SK-N-SH (cell line): ENCODE measurements at regions not wholly inside any gene's neighbourhood (a gene's known extent, or its start where the extent isn't known, plus 50 kb on each side); places are given as distances from the start of the nearest gene placed in this dataset.

Experiments used
- CTCF ChIA-PET: fragments of 300-600, 350-600 bp; formaldehyde crosslinking; extraction: SDS; loops from one replicate; lab custom pipeline; 2021; lab: Yijun Ruan, JAX
- POLR2A ChIA-PET: fragments of 350-600 bp; sonication (Branson Sonifier 250); formaldehyde crosslinking; extraction: SDS; loops from one replicate; lab custom pipeline; 2020; ENCODE audit warnings: antibody characterized with exemption, inconsistent platforms; lab: Yijun Ruan, JAX
- DNase-seq: peaks from one replicate; pipeline ENCODE4 v3.0.0; 2012
- H2AFZ ChIP-seq: fragments of 200-600 bp; sonication (generic); 2 replicates; pipeline ENCODE4 v1.8.1; 2016; ENCODE audit warnings: antibody characterized with exemption, mild to moderate bottlenecking, low read depth
- H3F3A ChIP-seq: fragments of 200-600 bp; sonication (generic); replicated peaks from 2 replicates; pipeline ENCODE3; 2016; ENCODE audit warnings: antibody characterized with exemption, mild to moderate bottlenecking; ENCODE audit not compliant: insufficient read depth
- H3K27ac ChIP-seq, 2 experiments: fragments of 200-500 bp in 1 of 2; fragments of 200-600 bp in 1 of 2; sonication (Bioruptor generic) in 1 of 2; sonication (generic), shearing (Covaris generic) in 1 of 2; 2 replicates each; pipeline versions ENCODE4 v1.5.1 to v1.6.1; 2014 to 2016; ENCODE audit warnings: low read depth in 2 of 2, inconsistent platforms in 1 of 2, low read length in 1 of 2, mild to moderate bottlenecking in 1 of 2, mixed read lengths in 1 of 2
- H3K27me3 ChIP-seq: fragments of 200-600 bp; sonication (generic), shearing (Covaris generic); 2 replicates; pipeline ENCODE4 v1.6.1; 2016; ENCODE audit warnings: mixed run types; ENCODE audit not compliant: insufficient read depth
- H3K36me3 ChIP-seq, 2 experiments: fragments of 200-500 bp in 1 of 2; fragments of 200-600 bp in 1 of 2; sonication (Bioruptor generic) in 1 of 2; sonication (generic) in 1 of 2; replicated peaks in 1 of 2; 2 replicates each; pipeline versions ENCODE3 to v1.5.1; 2014 to 2016; ENCODE audit warnings: low read length in 1 of 2, mild to moderate bottlenecking in 1 of 2; ENCODE audit not compliant: insufficient read depth in 2 of 2, control insufficient read depth in 1 of 2
- H3K4me1 ChIP-seq, 2 experiments: fragments of 200-500 bp in 1 of 2; fragments of 200-600 bp in 1 of 2; sonication (Bioruptor generic) in 1 of 2; sonication (generic), shearing (Covaris generic) in 1 of 2; 2 replicates each; pipeline versions ENCODE4 v1.5.1 to v1.6.1; 2014 to 2016; ENCODE audit warnings: low read depth in 1 of 2, low read length in 1 of 2, mixed run types in 1 of 2; ENCODE audit not compliant: insufficient read depth in 2 of 2, control insufficient read depth in 1 of 2
- H3K4me2 ChIP-seq: fragments of 200-600 bp; sonication (generic), shearing (Covaris generic); 2 replicates; pipeline ENCODE4 v1.6.1; 2017; ENCODE audit warnings: mixed run types
- H3K4me3 ChIP-seq, 2 experiments: fragments of 200-500 bp in 1 of 2; fragments of 200-600 bp in 1 of 2; sonication (Bioruptor generic) in 1 of 2; sonication (generic), shearing (Covaris generic) in 1 of 2; 2 replicates each; pipeline versions ENCODE4 v1.5.1 to v1.8.1; 2014 to 2016; ENCODE audit warnings: low read depth in 2 of 2, inconsistent platforms in 1 of 2, low read length in 1 of 2, mild to moderate bottlenecking in 1 of 2, mixed read lengths in 1 of 2, moderate library complexity in 1 of 2
- H3K79me2 ChIP-seq: fragments of 200-600 bp; sonication (generic); 2 replicates; pipeline ENCODE4 v1.8.1; 2017; ENCODE audit warnings: mild to moderate bottlenecking; ENCODE audit not compliant: insufficient read depth
- H3K9ac ChIP-seq: fragments of 200-600 bp; sonication (generic); 2 replicates; pipeline ENCODE4 v1.6.1; 2017; ENCODE audit warnings: mixed run types
- H3K9me2 ChIP-seq: fragments of 200-600 bp; sonication (generic); 2 replicates; pipeline ENCODE4 v1.6.1; 2017; ENCODE audit warnings: mixed run types
- H3K9me3 ChIP-seq: fragments of 200-600 bp; sonication (generic); 2 replicates; pipeline ENCODE4 v1.6.1; 2017; ENCODE audit warnings: mixed run types, mild to moderate bottlenecking, moderate library complexity
- H4K20me1 ChIP-seq: fragments of 200-600 bp; sonication (generic); 2 replicates; pipeline ENCODE4 v1.6.1; 2017; ENCODE audit warnings: mild to moderate bottlenecking, mixed run types; ENCODE audit not compliant: insufficient read depth
- ELF1 ChIP-seq: IDR thresholded peaks from 2 replicates; pipeline ENCODE4 v1.4.0; 2012
- EZH2phosphoT487 ChIP-seq: fragments of 200-600 bp; sonication (generic); IDR thresholded peaks from 2 replicates; pipeline ENCODE4 v1.6.1; 2017; ENCODE audit warnings: low read depth, mixed run types, mild to moderate bottlenecking, antibody characterized with exemption, moderate library complexity, borderline replicate concordance
- FOXJ3 ChIP-seq: sonication (generic); formaldehyde crosslinking; IDR thresholded peaks from 2 replicates; pipeline ENCODE4 v1.5.1; 2020; ENCODE audit warnings: mild to moderate bottlenecking, missing genetic modification reagents
- GATA2 ChIP-seq: sonication (generic); formaldehyde crosslinking; IDR thresholded peaks from 2 replicates; pipeline ENCODE4 v1.5.0; 2020; ENCODE audit warnings: mild to moderate bottlenecking, missing genetic modification reagents
- MAX ChIP-seq: IDR thresholded peaks from 2 replicates; pipeline ENCODE4 v1.4.0; 2012; ENCODE audit warnings: low read depth
- MEF2A ChIP-seq: IDR thresholded peaks from 2 replicates; pipeline ENCODE4 v1.4.0; 2012; ENCODE audit warnings: low read depth, borderline replicate concordance
- POLR2AphosphoS5 ChIP-seq: IDR thresholded peaks from 2 replicates; pipeline ENCODE4 v1.6.1; 2012; ENCODE audit warnings: low read depth, low read length
- RAD21 ChIP-seq: IDR thresholded peaks from 2 replicates; pipeline ENCODE4 v1.6.1; 2012; ENCODE audit warnings: mild to moderate bottlenecking, low read length
- TAF1 ChIP-seq: IDR thresholded peaks from 2 replicates; pipeline ENCODE4 v1.6.1; 2012; ENCODE audit warnings: low read depth, mild to moderate bottlenecking, low read length, moderate library complexity, borderline replicate concordance
- TEAD4 ChIP-seq: IDR thresholded peaks from 2 replicates; pipeline ENCODE4 v1.4.0; 2012; ENCODE audit warnings: mild to moderate bottlenecking, borderline replicate concordance; ENCODE audit not compliant: insufficient read depth
- USF2 ChIP-seq: fragments of 150-350 bp; IDR thresholded peaks from 2 replicates; pipeline ENCODE4 v1.6.1; 2017; ENCODE audit warnings: antibody characterized with exemption, low read length, low read depth, borderline replicate concordance
- YY1 ChIP-seq: IDR thresholded peaks from 2 replicates; pipeline ENCODE4 v1.4.0; 2012; ENCODE audit warnings: low read depth, mild to moderate bottlenecking
- ZBTB33 ChIP-seq: IDR thresholded peaks from 2 replicates; pipeline ENCODE4 v1.4.0; 2012; ENCODE audit warnings: low read depth, borderline replicate concordance
- WGBS: methylation state at CpG from one replicate; pipeline ENCODE4 v1.1.6; 2017; ENCODE audit warnings: low lambda C conversion rate; 5-methylcytosine and 5-hydroxymethylcytosine counted together

- Histone ChIP-seq H3F3A (no peaks in the 10 kb centered on the region), H3K9me2 (no peaks in the 10 kb centered on the region; the same call in 1 of the 2 replicates), H4K20me1 (no peaks in the 10 kb centered on the region), H3K27ac (no peak overlapping the region), H3K9ac (no peak overlapping the region), H3K9me3 (no peaks in the 10 kb centered on the region), H2AFZ (no peak overlapping the region), H3K4me1 (no peaks in the 10 kb centered on the region; a peak in 1 of 4 replicates), H3K4me3 (no peak overlapping the region), H3K79me2 (no peaks in the 10 kb centered on the region), H3K4me2 (no peak overlapping the region), H3K27me3 (no peaks in the 10 kb centered on the region), H3K36me3 (no peaks in the 10 kb centered on the region)
- ChIA-PET POLR2A (no interaction called here), CTCF (interaction anchor here (0.7 to 1.4 kb wide), 3 partner anchors 11 to 28 kb away, joined by 3 to 4 read pairs (median 3); no protein-coding TSS in a partner anchor)
- no peak for TF ChIP-seq MEF2A
- no peak for TF ChIP-seq POLR2AphosphoS5
- TF ChIP-seq TEAD4: no peak
- TF ChIP-seq RAD21: no peak
- no peak for TF ChIP-seq GATA2
- no peak for TF ChIP-seq USF2
- TF ChIP-seq FOXJ3 (CRISPR knock-in tag): no peak
- no peak for TF ChIP-seq ELF1
- no peak for TF ChIP-seq YY1
- WGBS: 32% methylated on average over 4 of the region's 4 CpGs
- no peak for DNase-seq
Measured at GRCh38 chr2:58709274-58709673, 468.1 kb upstream of the FANCL start.

- no peaks in the 10 kb centered on the region for H3F3A ChIP-seq
- TF ChIP-seq TAF1 (no peak), MEF2A (no peak), USF2 (no peak), EZH2phosphoT487 (no peak), MAX (no peak), ZBTB33 (no peak)
- TF ChIP-seq, all 33 proteins: peak for 0
- Histone ChIP-seq H3K4me2 (no peak overlapping the region), H4K20me1 (no peaks in the 10 kb centered on the region), H3K79me2 (no peaks in the 10 kb centered on the region), H3K27me3 (no peaks in the 10 kb centered on the region), H3K4me1 (no peaks in the 10 kb centered on the region; a peak in 1 of 4 replicates), H3K36me3 (no peaks in the 10 kb centered on the region), H3K4me3 (no peak overlapping the region), H3K9me3 (no peaks in the 10 kb centered on the region), H2AFZ (no peak overlapping the region), H3K27ac (no peak overlapping the region), H3K9me2 (no peaks in the 10 kb centered on the region; the same call in 1 of the 2 replicates), H3K9ac (no peak overlapping the region)
- no peak for DNase-seq
- POLR2A ChIA-PET: no interaction called here
- CTCF ChIA-PET: interaction anchor here (0.7 to 1.4 kb wide), 3 partner anchors 10 to 27 kb away, joined by 3 to 4 read pairs (median 3); no protein-coding TSS in a partner anchor
- 14% methylated on average over 1 of the region's 1 CpG for WGBS
Measured at GRCh38 chr2:58708565-58708964, 467.4 kb upstream of the FANCL start.
